Stimulated activated naive CD8-positive, alpha-beta T cell treated with anti-CD3 and anti-CD28 coated beads, Interleukin-15, amount 100 ng/mL, for 72 hours (primary cell): ENCODE measurements at regions not wholly inside any gene's neighbourhood (a gene's known extent, or its start where the extent isn't known, plus 50 kb on each side); places are given as distances from the start of the nearest gene placed in this dataset.

Experiments
- ATAC-seq: fragments of 150-1000 bp; cut with Tn5 transposase; 2 replicates; pipeline ENCODE4 v1.10.0; 2021; ENCODE audit warnings: mild to moderate bottlenecking, moderate library complexity
- DNase-seq, 2 donors: peaks; one replicate each; pipeline ENCODE4 v3.0.0; 2021 to 2022
- H3K27ac Mint-ChIP-seq, 2 donors: one replicate each; pipeline ENCODE4 v1.8.0; 2022; ENCODE audit warnings: mild to moderate bottlenecking in 2 of 2, mixed read lengths in 2 of 2, moderate library complexity in 2 of 2
- H3K27me3 Mint-ChIP-seq: one replicate; pipeline ENCODE4 v1.8.0; 2022; ENCODE audit warnings: mixed read lengths
- H3K4me1 Mint-ChIP-seq: one replicate; pipeline ENCODE4 v1.8.0; 2022; ENCODE audit warnings: mild to moderate bottlenecking, mixed read lengths
- H3K4me3 Mint-ChIP-seq, 2 donors: one replicate each; pipeline ENCODE4 v1.8.0; 2022; ENCODE audit warnings: mild to moderate bottlenecking in 2 of 2, mixed read lengths in 2 of 2, moderate library complexity in 1 of 2
- H3K9me3 Mint-ChIP-seq, 2 donors: one replicate each; pipeline ENCODE4 v1.8.0; 2022; ENCODE audit warnings: mixed read lengths in 2 of 2

- ATAC-seq (no peak), DNase-seq (no peak)
- no peaks in the 10 kb centered on the region for H3K27me3 Mint-ChIP-seq
- no peak overlapping the region for H3K27ac Mint-ChIP-seq
- no peaks in the 10 kb centered on the region for H3K4me1 Mint-ChIP-seq
- no peak overlapping the region for H3K4me3 Mint-ChIP-seq
- H3K9me3 Mint-ChIP-seq = peaks cover 22 to 34% of the 10 kb centered on the region in 2 donors
These were observed 49.9 kb downstream of the CNTN3 start for GRCh38 chr3:74564560-74564959.

- no peak overlapping the region for H3K27ac Mint-ChIP-seq
These were observed 51.7 kb downstream of the CNTN3 start for GRCh38 chr3:74562558-74563269.

GRCh38 chr3:74561881-74562280, 52.6 kb downstream of the CNTN3 start:
- Mint-ChIP-seq H3K4me3 (no peak overlapping the region), H3K9me3 (peaks cover 19 to 27% of the 10 kb centered on the region in 2 donors)

More at GRCh38 chr3:74562558-74563269, 51.7 kb downstream of the CNTN3 start:
- Mint-ChIP-seq H3K4me3 (no peak overlapping the region), H3K27me3 (no peaks in the 10 kb centered on the region), H3K4me1 (no peaks in the 10 kb centered on the region), H3K9me3 (peaks cover 22 to 27% of the 10 kb centered on the region in 2 donors)
- DNase-seq = no peak
- no peak for ATAC-seq

GRCh38 chr3:74559261-74559660, 55.2 kb downstream of the CNTN3 start:
- DNase-seq = no peak
- peaks cover 10 to 25% of the 10 kb centered on the region in 2 donors for H3K9me3 Mint-ChIP-seq
- no peaks in the 10 kb centered on the region for H3K4me1 Mint-ChIP-seq
- no peak for ATAC-seq
- no peaks in the 10 kb centered on the region for H3K27me3 Mint-ChIP-seq
- peak overlapping the region in 1 of 2 donors; percentile 93 for H3K27ac Mint-ChIP-seq
- H3K4me3 Mint-ChIP-seq = no peak overlapping the region

More at GRCh38 chr3:74561881-74562280, 52.6 kb downstream of the CNTN3 start:
- Mint-ChIP-seq H3K4me1 (no peaks in the 10 kb centered on the region), H3K27ac (no peak overlapping the region), H3K27me3 (no peaks in the 10 kb centered on the region)
- no peak for ATAC-seq
- no peak for DNase-seq

GRCh38 chr3:74550686-74551085, 63.8 kb downstream of the CNTN3 start:
- no peaks in the 10 kb centered on the region for H3K27me3 Mint-ChIP-seq
- ATAC-seq = no peak
- no peak for DNase-seq
- no peak overlapping the region for H3K4me3 Mint-ChIP-seq
- no peak overlapping the region for H3K27ac Mint-ChIP-seq
- no peaks in the 10 kb centered on the region for H3K4me1 Mint-ChIP-seq
- H3K9me3 Mint-ChIP-seq = peaks cover 14 to 31% of the 10 kb centered on the region in 2 donors

GRCh38 chr3:74546426-74546825, 68.0 kb downstream of the CNTN3 start:
- H3K9me3 Mint-ChIP-seq = peaks cover 4 to 16% of the 10 kb centered on the region in 2 donors
- no peak overlapping the region for H3K4me3 Mint-ChIP-seq
- ATAC-seq (no peak), DNase-seq (no peak)
- no peaks in the 10 kb centered on the region for H3K27me3 Mint-ChIP-seq
- no peaks in the 10 kb centered on the region for H3K4me1 Mint-ChIP-seq
- no peak overlapping the region for H3K27ac Mint-ChIP-seq

GRCh38 chr3:74542441-74542840, 72.0 kb downstream of the CNTN3 start:
- Mint-ChIP-seq H3K27ac (no peak overlapping the region), H3K4me1 (no peaks in the 10 kb centered on the region), H3K4me3 (no peak overlapping the region), H3K9me3 (peaks cover 4 to 5% of the 10 kb centered on the region in 2 donors), H3K27me3 (no peaks in the 10 kb centered on the region)
- ATAC-seq (no peak), DNase-seq (no peak)

GRCh38 chr3:74539876-74540275, 74.6 kb downstream of the CNTN3 start:
- DNase-seq = no peak
- H3K9me3 Mint-ChIP-seq = peaks cover 4 to 8% of the 10 kb centered on the region in 2 donors
- no peaks in the 10 kb centered on the region for H3K27me3 Mint-ChIP-seq
- no peak for ATAC-seq
- H3K4me1 Mint-ChIP-seq = no peaks in the 10 kb centered on the region
- H3K4me3 Mint-ChIP-seq = no peak overlapping the region
- H3K27ac Mint-ChIP-seq = no peak overlapping the region

GRCh38 chr3:74538669-74539068, 75.8 kb downstream of the CNTN3 start:
- ATAC-seq (no peak), DNase-seq (no peak)
- Mint-ChIP-seq H3K9me3 (peaks cover 4 to 8% of the 10 kb centered on the region in 2 donors), H3K4me3 (no peak overlapping the region), H3K4me1 (no peaks in the 10 kb centered on the region), H3K27ac (no peak overlapping the region), H3K27me3 (no peaks in the 10 kb centered on the region)

GRCh38 chr3:74537857-74538256, 76.6 kb downstream of the CNTN3 start:
- DNase-seq = no peak
- Mint-ChIP-seq H3K4me3 (no peak overlapping the region), H3K4me1 (no peaks in the 10 kb centered on the region), H3K27ac (no peak overlapping the region), H3K9me3 (peaks cover 4 to 9% of the 10 kb centered on the region in 2 donors), H3K27me3 (no peaks in the 10 kb centered on the region)
- ATAC-seq = no peak

- Mint-ChIP-seq H3K4me3 (no peak overlapping the region), H3K27ac (no peak overlapping the region), H3K27me3 (no peaks in the 10 kb centered on the region), H3K4me1 (no peaks in the 10 kb centered on the region), H3K9me3 (peaks cover 4 to 14% of the 10 kb centered on the region in 2 donors)
- DNase-seq = no peak
- no peak for ATAC-seq
These were observed 77.3 kb downstream of the CNTN3 start for GRCh38 chr3:74537164-74537563.

GRCh38 chr3:74535281-74535680, 79.2 kb downstream of the CNTN3 start:
- Mint-ChIP-seq H3K27ac (no peak overlapping the region), H3K9me3 (peaks cover 12 to 33% of the 10 kb centered on the region in 2 donors), H3K4me1 (no peaks in the 10 kb centered on the region), H3K4me3 (no peak overlapping the region), H3K27me3 (no peaks in the 10 kb centered on the region)
- no peak for ATAC-seq
- no peak for DNase-seq

- Mint-ChIP-seq H3K27ac (no peak overlapping the region), H3K4me1 (no peaks in the 10 kb centered on the region), H3K27me3 (no peaks in the 10 kb centered on the region), H3K9me3 (peaks cover 14 to 34% of the 10 kb centered on the region in 2 donors), H3K4me3 (no peak overlapping the region)
- no peak for DNase-seq
- no peak for ATAC-seq
These were observed 79.8 kb downstream of the CNTN3 start for GRCh38 chr3:74534611-74535010.

GRCh38 chr3:74532446-74532845, 82.0 kb downstream of the CNTN3 start:
- no peaks in the 10 kb centered on the region for H3K4me1 Mint-ChIP-seq
- no peak overlapping the region for H3K27ac Mint-ChIP-seq
- no peaks in the 10 kb centered on the region for H3K27me3 Mint-ChIP-seq
- DNase-seq (no peak), ATAC-seq (no peak)
- peaks cover 14 to 29% of the 10 kb centered on the region in 2 donors for H3K9me3 Mint-ChIP-seq
- H3K4me3 Mint-ChIP-seq = no peak overlapping the region

GRCh38 chr3:74531491-74531890, 83.0 kb downstream of the CNTN3 start:
- ATAC-seq = no peak
- Mint-ChIP-seq H3K27ac (no peak overlapping the region), H3K4me3 (no peak overlapping the region), H3K9me3 (peaks cover 18 to 27% of the 10 kb centered on the region in 2 donors), H3K27me3 (no peaks in the 10 kb centered on the region), H3K4me1 (no peaks in the 10 kb centered on the region)
- no peak for DNase-seq

- no peaks in the 10 kb centered on the region for H3K27me3 Mint-ChIP-seq
- no peak overlapping the region for H3K27ac Mint-ChIP-seq
- no peaks in the 10 kb centered on the region for H3K4me1 Mint-ChIP-seq
- ATAC-seq (no peak), DNase-seq (no peak)
- peaks cover 20 to 27% of the 10 kb centered on the region in 2 donors for H3K9me3 Mint-ChIP-seq
- no peak overlapping the region for H3K4me3 Mint-ChIP-seq
These were observed 85.3 kb downstream of the CNTN3 start for GRCh38 chr3:74529145-74529544.

GRCh38 chr3:74527566-74527965, 86.9 kb downstream of the CNTN3 start:
- H3K27ac Mint-ChIP-seq = no peak overlapping the region
- ATAC-seq (no peak), DNase-seq (no peak)
- H3K27me3 Mint-ChIP-seq = no peaks in the 10 kb centered on the region
- H3K9me3 Mint-ChIP-seq = peaks cover 20 to 23% of the 10 kb centered on the region in 2 donors
- H3K4me1 Mint-ChIP-seq = no peaks in the 10 kb centered on the region
- no peak overlapping the region for H3K4me3 Mint-ChIP-seq
